ENCODE measurements at regions not wholly inside any gene's neighbourhood (a gene's known extent, or its start where the extent isn't known, plus 50 kb on each side); places are given as distances from the start of the nearest gene placed in this dataset.

- no peak overlapping the region for H2BK15ac ChIP-seq (ENCODE audit: low read depth, low read length)
- no peak overlapping the region for H2BK20ac ChIP-seq (ENCODE audit: low read depth, low read length)
- no peak overlapping the region for H3K27ac ChIP-seq (ENCODE audit: insufficient read depth, low read length)
- H3K4me3 ChIP-seq (ENCODE audit: insufficient read depth, low read depth, low read length): no peak overlapping the region
- no TSS peak for BruUV-seq (replicated peaks)
- H3K79me1 ChIP-seq (ENCODE audit: low read depth in 1 of 2, low read length in 2 of 2): no peaks in the 10 kb centered on the region
- WGBS, 2 experiments (ENCODE audit: extremely low coverage in 2 of 2, insufficient read length in 1 of 2): no CpG with 5 or more reads among the region's 7 CpGs
- no peak overlapping the region for H2BK5ac ChIP-seq (ENCODE audit: low read depth, low read length, poor library complexity, severe bottlenecking)
- no peak overlapping the region for H3K4me2 ChIP-seq (ENCODE audit: low read depth, low read length)
- no peak overlapping the region for H2AK9ac ChIP-seq (replicated peaks; ENCODE audit: low read depth, low read length, poor library complexity)
- ChIA-PET POLR2A (ENCODE audit: unreplicated experiment) (no interaction called here), CTCF (no interaction called here)
- H3K36me3 ChIP-seq (ENCODE audit: control insufficient read depth, insufficient read depth, low read length): no peaks in the 10 kb centered on the region
- no peak overlapping the region for H3K23ac ChIP-seq (ENCODE audit: low read depth, low read length)
- H3K4me1 ChIP-seq (ENCODE audit: control insufficient read depth, insufficient read depth, low read length): no peaks in the 10 kb centered on the region
- H3K4ac ChIP-seq (ENCODE audit: low read depth, low read length): no peak overlapping the region
- ATAC-seq (ENCODE audit: low read depth) (no peak), DNase-seq (no peak)
- 0 out of 2 replicates have a peak, but pooled peaks cover 1% of the 10 kb centered on the region for H3K27me3 ChIP-seq (ENCODE audit: control insufficient read depth, insufficient read depth, low read length)
- intact Hi-C loops (cut with micrococcal nuclease): no loop called here
- H4K8ac ChIP-seq (ENCODE audit: low read depth in 2 of 2, low read length in 2 of 2): no peak overlapping the region
- no peak overlapping the region for H2AK5ac ChIP-seq (ENCODE audit: low read depth, low read length)
- no peak overlapping the region for H4K5ac ChIP-seq (ENCODE audit: low read depth, low read length)
- no peak overlapping the region for H3K14ac ChIP-seq (replicated peaks; ENCODE audit: low read depth, low read length)
- TF ChIP-seq NFE2L2 (IDR thresholded peaks at IDR 0.05; ENCODE audit: low read depth, low read length) (no peak), ELK1 (IDR thresholded peaks at IDR 0.05; ENCODE audit: borderline replicate concordance, low read depth, low read length) (no peak), RCOR1 (IDR thresholded peaks at IDR 0.05; ENCODE audit: insufficient replicate concordance, low read length) (no peak), RFX5 (IDR thresholded peaks at IDR 0.05; ENCODE audit: low read depth, low read length) (no peak), CTCF (conservative IDR thresholded peaks at IDR 0.05; ENCODE audit: low read depth, low read length) (no peak), BHLHE40 (IDR thresholded peaks at IDR 0.05; ENCODE audit: low read depth, low read length) (no peak), SMC3 (IDR thresholded peaks at IDR 0.05; ENCODE audit: low read depth, low read length) (no peak), MAFK (IDR thresholded peaks at IDR 0.05; ENCODE audit: low read depth, low read length) (no peak), POLR2A (IDR thresholded peaks at IDR 0.05; ENCODE audit: low read depth, low read length) (no peak), MAZ (IDR thresholded peaks at IDR 0.05; ENCODE audit: borderline replicate concordance, low read depth, low read length) (no peak), RAD21 (IDR thresholded peaks at IDR 0.05; ENCODE audit: low read length) (no peak), CHD1 (IDR thresholded peaks at IDR 0.05; ENCODE audit: low read depth, low read length) (no peak), USF2 (IDR thresholded peaks at IDR 0.05; ENCODE audit: low read depth, low read length) (no peak), MXI1 (IDR thresholded peaks at IDR 0.05; ENCODE audit: borderline replicate concordance, low read depth, low read length) (no peak), CEBPB (IDR thresholded peaks at IDR 0.05; ENCODE audit: low read depth, low read length) (no peak), FOS (IDR thresholded peaks at IDR 0.05; ENCODE audit: low read depth, low read length) (no peak)
- H3K9ac ChIP-seq (ENCODE audit: low read depth, low read length): no peak overlapping the region
- dilution Hi-C loops (cut with HindIII; ENCODE audit: low sequenced_read_pairs, unreplicated experiment): no loop called here
- H2AFZ ChIP-seq (replicated peaks; ENCODE audit: low read length, poor library complexity): no peak overlapping the region
- no peak overlapping the region for H3K18ac ChIP-seq (ENCODE audit: low read depth, low read length)
- no peak overlapping the region for H4K91ac ChIP-seq (ENCODE audit: insufficient read depth, low read depth, low read length)
- H3K9me3 ChIP-seq (ENCODE audit: control insufficient read depth, insufficient read depth, low read length): no peaks in the 10 kb centered on the region
- no peak overlapping the region for H2BK120ac ChIP-seq (ENCODE audit: low read depth, low read length)
- H3K9me1 ChIP-seq (ENCODE audit: insufficient read depth, low read length): no peaks in the 10 kb centered on the region
- no peaks in the 10 kb centered on the region for H4K20me1 ChIP-seq (ENCODE audit: insufficient read depth, low read length)
- in situ Hi-C loops (cut with MboI; ENCODE audit: low sequenced_read_pairs): no loop called here
- H3K56ac ChIP-seq (ENCODE audit: extremely low read depth, insufficient read depth, low read length): no peak overlapping the region
Observed at GRCh38 chr6:156526081-156526480, 251.1 kb upstream of the ARID1B start.
